DOHH2 (cell line): ENCODE measurements at regions not wholly inside any gene's neighbourhood (a gene's known extent, or its start where the extent isn't known, plus 50 kb on each side); places are given as distances from the start of the nearest gene placed in this dataset.

Source experiments
- H3F3A ChIP-seq: fragments of 200-600 bp; sonication (generic), shearing (Covaris generic); 2 replicates; pipeline ENCODE4 v1.6.0; 2016; ENCODE audit warnings: antibody characterized with exemption, mild to moderate bottlenecking; ENCODE audit not compliant: control insufficient read depth, insufficient read depth
- H3K27ac ChIP-seq: fragments of 200-600 bp; sonication (generic); 2 replicates; pipeline ENCODE4 v1.5.1; 2014; ENCODE audit warnings: low read depth, mild to moderate bottlenecking, low read length, moderate library complexity
- H3K27me3 ChIP-seq: fragments of 200-600 bp; sonication (generic); 2 replicates; pipeline ENCODE4 v1.6.1; 2014; ENCODE audit warnings: mild to moderate bottlenecking, low read length, mixed read lengths; ENCODE audit not compliant: control insufficient read depth
- H3K36me3 ChIP-seq: fragments of 200-600 bp; sonication (generic); 2 replicates; pipeline ENCODE4 v1.6.1; 2014; ENCODE audit warnings: mild to moderate bottlenecking, low read length, moderate library complexity, mixed read lengths; ENCODE audit not compliant: control insufficient read depth
- H3K4me1 ChIP-seq: fragments of 200-600 bp; sonication (generic); 2 replicates; pipeline ENCODE4 v1.6.1; 2014; ENCODE audit warnings: mild to moderate bottlenecking, low read length, mixed read lengths; ENCODE audit not compliant: control insufficient read depth
- H3K4me2 ChIP-seq: fragments of 200-600 bp; sonication (generic); 2 replicates; pipeline ENCODE4 v1.6.0; 2014; ENCODE audit warnings: mild to moderate bottlenecking, low read length, moderate library complexity
- H3K4me3 ChIP-seq: fragments of 200-600 bp; sonication (generic); 2 replicates; pipeline ENCODE4 v1.5.1; 2014; ENCODE audit warnings: mild to moderate bottlenecking, low read length, mixed read lengths
- H3K79me2 ChIP-seq: fragments of 200-600 bp; sonication (generic); 2 replicates; pipeline ENCODE4 v1.6.1; 2014; ENCODE audit warnings: mild to moderate bottlenecking, low read length, mixed read lengths; ENCODE audit not compliant: control insufficient read depth
- H3K9me2 ChIP-seq: fragments of 200-600 bp; sonication (generic); replicated peaks from 2 replicates; pipeline ENCODE4 v1.6.1; 2014; ENCODE audit warnings: mild to moderate bottlenecking, low read length, mixed read lengths; ENCODE audit not compliant: control insufficient read depth
- H3K9me3 ChIP-seq: fragments of 200-600 bp; sonication (generic); 2 replicates; pipeline ENCODE4 v1.6.1; 2014; ENCODE audit warnings: antibody characterized with exemption, low read length, mixed read lengths; ENCODE audit not compliant: control insufficient read depth, insufficient read depth
- H4K20me1 ChIP-seq: fragments of 200-600 bp; sonication (generic); 2 replicates; pipeline ENCODE4 v1.6.0; 2014; ENCODE audit warnings: low read depth, mild to moderate bottlenecking, antibody characterized with exemption, low read length, moderate library complexity; ENCODE audit not compliant: control insufficient read depth, insufficient read depth
- EZH2phosphoT487 ChIP-seq: fragments of 200-600 bp; sonication (generic); IDR thresholded peaks from 2 replicates; pipeline ENCODE4 v1.6.1; 2017; ENCODE audit warnings: borderline replicate concordance, mild to moderate bottlenecking, antibody characterized with exemption, low read length, moderate library complexity, mixed read lengths
- TF ChIP-seq, protein P1 (sequence below): fragments of 200-600 bp; sonication (generic); IDR thresholded peaks from one replicate; pipeline ENCODE4 v1.5.1; 2014; ENCODE audit warnings: antibody characterized with exemption, mild to moderate bottlenecking, low read depth, low read length; ENCODE audit not compliant: poor library complexity, severe bottlenecking

DNA sequence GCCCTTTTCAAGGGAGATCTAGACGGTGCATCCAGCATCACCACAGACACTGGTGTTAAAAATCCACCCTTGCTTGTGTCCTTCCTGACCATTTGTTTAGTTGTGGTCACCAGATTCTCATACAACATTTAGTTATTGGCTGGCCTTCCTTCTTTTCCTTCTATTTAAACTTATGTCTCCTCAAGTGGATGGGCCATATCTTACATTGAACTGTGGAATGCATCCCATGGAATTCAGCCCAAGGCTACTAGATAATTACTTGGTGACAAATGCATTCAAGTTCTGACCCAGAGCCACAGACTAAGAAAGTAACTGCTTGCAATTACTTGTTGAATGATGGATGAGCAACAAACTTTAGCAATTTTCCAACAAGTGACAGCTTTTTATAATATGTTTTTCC, 198.9 kb upstream of the SSTR4 start:
- Histone ChIP-seq H3F3A (no peaks in the 10 kb centered on the region), H3K4me1 (no peaks in the 10 kb centered on the region), H3K27ac (no peak overlapping the region), H3K4me2 (no peak overlapping the region), H3K79me2 (no peaks in the 10 kb centered on the region), H3K27me3 (no peaks in the 10 kb centered on the region), H4K20me1 (no peaks in the 10 kb centered on the region), H3K9me2 (no peaks in the 10 kb centered on the region), H3K9me3 (no peaks in the 10 kb centered on the region), H3K36me3 (no peaks in the 10 kb centered on the region), H3K4me3 (no peak overlapping the region)
- TF ChIP-seq, protein P1, sequence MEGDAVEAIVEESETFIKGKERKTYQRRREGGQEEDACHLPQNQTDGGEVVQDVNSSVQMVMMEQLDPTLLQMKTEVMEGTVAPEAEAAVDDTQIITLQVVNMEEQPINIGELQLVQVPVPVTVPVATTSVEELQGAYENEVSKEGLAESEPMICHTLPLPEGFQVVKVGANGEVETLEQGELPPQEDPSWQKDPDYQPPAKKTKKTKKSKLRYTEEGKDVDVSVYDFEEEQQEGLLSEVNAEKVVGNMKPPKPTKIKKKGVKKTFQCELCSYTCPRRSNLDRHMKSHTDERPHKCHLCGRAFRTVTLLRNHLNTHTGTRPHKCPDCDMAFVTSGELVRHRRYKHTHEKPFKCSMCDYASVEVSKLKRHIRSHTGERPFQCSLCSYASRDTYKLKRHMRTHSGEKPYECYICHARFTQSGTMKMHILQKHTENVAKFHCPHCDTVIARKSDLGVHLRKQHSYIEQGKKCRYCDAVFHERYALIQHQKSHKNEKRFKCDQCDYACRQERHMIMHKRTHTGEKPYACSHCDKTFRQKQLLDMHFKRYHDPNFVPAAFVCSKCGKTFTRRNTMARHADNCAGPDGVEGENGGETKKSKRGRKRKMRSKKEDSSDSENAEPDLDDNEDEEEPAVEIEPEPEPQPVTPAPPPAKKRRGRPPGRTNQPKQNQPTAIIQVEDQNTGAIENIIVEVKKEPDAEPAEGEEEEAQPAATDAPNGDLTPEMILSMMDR = no peak
- TF ChIP-seq EZH2phosphoT487 = no peak

DNA sequence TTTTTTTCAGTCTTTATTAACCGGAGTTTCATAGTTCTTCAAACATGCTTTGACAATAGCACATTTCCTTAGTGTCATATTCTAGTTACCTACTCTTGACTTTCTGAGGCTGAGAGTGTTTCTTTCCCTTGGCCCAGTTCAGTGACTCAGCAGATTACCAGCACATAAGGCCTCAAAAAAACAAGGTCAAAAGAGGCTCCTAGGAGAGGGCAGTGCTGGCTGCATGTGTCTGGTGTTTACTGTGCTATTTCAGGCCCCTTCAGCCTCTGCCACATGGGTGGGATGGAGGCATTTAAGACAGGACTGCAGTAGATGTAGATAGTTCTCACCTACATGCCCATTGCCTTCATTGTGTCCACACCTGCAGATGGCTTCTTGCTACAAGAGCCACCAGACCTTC, 198.2 kb upstream of the SSTR4 start:
- no peaks in the 10 kb centered on the region for H3K79me2 ChIP-seq
- H3K27me3 ChIP-seq = no peaks in the 10 kb centered on the region
- H3K9me2 ChIP-seq = no peaks in the 10 kb centered on the region
- H3K4me1 ChIP-seq = no peaks in the 10 kb centered on the region
- no peak for TF ChIP-seq EZH2phosphoT487
- TF ChIP-seq, protein P1 = no peak
- no peak overlapping the region for H3K4me3 ChIP-seq
- no peak overlapping the region for H3K27ac ChIP-seq
- no peaks in the 10 kb centered on the region for H3F3A ChIP-seq
- H3K4me2 ChIP-seq = no peak overlapping the region
- H3K9me3 ChIP-seq = no peaks in the 10 kb centered on the region
- H4K20me1 ChIP-seq = no peaks in the 10 kb centered on the region
- no peaks in the 10 kb centered on the region for H3K36me3 ChIP-seq

DNA sequence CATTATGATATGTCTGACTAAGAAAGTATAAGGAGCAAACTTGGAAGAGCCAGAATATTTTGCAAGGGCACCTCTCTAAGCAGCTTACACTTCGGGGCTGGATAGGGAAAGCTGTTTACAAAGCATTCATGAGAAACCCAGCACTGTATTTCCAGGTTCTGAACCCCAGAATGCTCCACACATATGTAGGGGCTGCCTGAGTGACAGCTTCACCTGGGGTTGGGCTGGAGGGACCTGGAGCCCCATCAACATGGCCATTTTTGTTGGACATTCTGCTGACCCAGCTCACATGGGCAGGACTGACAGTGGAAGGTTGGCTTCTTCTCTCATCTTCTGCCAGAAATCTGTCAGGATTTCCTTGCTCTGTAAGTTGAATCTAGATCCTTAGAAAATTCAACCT, 197.1 kb upstream of the SSTR4 start:
- H3K79me2 ChIP-seq = no peaks in the 10 kb centered on the region
- no peaks in the 10 kb centered on the region for H4K20me1 ChIP-seq
- TF ChIP-seq, protein P1 = no peak
- no peak for TF ChIP-seq EZH2phosphoT487
- H3K9me3 ChIP-seq = no peaks in the 10 kb centered on the region
- H3K36me3 ChIP-seq = no peaks in the 10 kb centered on the region
- no peaks in the 10 kb centered on the region for H3F3A ChIP-seq
- no peak overlapping the region for H3K27ac ChIP-seq
- H3K4me3 ChIP-seq = no peak overlapping the region
- no peak overlapping the region for H3K4me2 ChIP-seq
- no peaks in the 10 kb centered on the region for H3K4me1 ChIP-seq
- H3K9me2 ChIP-seq = no peaks in the 10 kb centered on the region
- H3K27me3 ChIP-seq = no peaks in the 10 kb centered on the region

DNA sequence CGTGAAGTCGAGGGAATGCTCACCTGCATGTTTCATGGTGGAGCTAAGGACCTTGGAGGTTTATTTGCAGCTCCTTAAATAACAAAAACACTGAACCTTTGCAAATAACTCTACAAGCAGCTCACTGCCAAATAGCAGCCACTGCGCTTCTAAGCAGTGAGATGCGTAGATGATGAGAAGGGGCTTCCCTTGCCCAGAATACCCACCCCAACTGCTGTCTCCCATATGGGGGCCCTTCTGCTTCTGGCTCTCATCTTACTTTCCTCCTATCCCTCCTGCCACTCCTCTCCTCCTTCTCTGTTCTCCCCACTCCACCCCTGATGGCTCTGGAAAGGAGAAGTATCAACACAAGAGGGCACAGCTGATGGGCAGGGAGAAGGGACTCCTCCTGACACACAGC, 193.3 kb upstream of the SSTR4 start:
- Histone ChIP-seq H3K4me2 (no peak overlapping the region), H3K4me3 (no peak overlapping the region), H3K27me3 (no peaks in the 10 kb centered on the region), H3F3A (no peaks in the 10 kb centered on the region), H3K4me1 (no peaks in the 10 kb centered on the region), H3K9me2 (no peaks in the 10 kb centered on the region), H3K9me3 (no peaks in the 10 kb centered on the region), H3K79me2 (no peaks in the 10 kb centered on the region), H3K36me3 (no peaks in the 10 kb centered on the region), H3K27ac (no peak overlapping the region), H4K20me1 (no peaks in the 10 kb centered on the region)
- TF ChIP-seq, protein P1 = no peak
- no peak for TF ChIP-seq EZH2phosphoT487
